HG03575 (cell line): ENCODE measurements at regions not wholly inside any gene's neighbourhood (a gene's known extent, or its start where the extent isn't known, plus 50 kb on each side); places are given as distances from the start of the nearest gene placed in this dataset.
"Not testable (repeated sequence)": the region's sequence is repeated elsewhere in the genome, so short reads cannot be mapped to it uniquely, and the experiment has no call there.

Experiments used
- ATAC-seq: cut with Tn5 transposase; IDR thresholded peaks from one replicate; pipeline ENCODE4 v1.9.1; 2021; ENCODE audit not compliant: unreplicated experiment, insufficient number of reproducible peaks, low FRiP score; ENCODE audit errors: extremely low read depth

- ATAC-seq = no peak
Observed at GRCh38 chr7:52797801-52798200, 237.6 kb upstream of the POM121L12 start.

- ATAC-seq = no peak
Observed at GRCh38 chr7:52794621-52795020, 240.8 kb upstream of the POM121L12 start.

- no peak for ATAC-seq
Observed at GRCh38 chr7:52791176-52791700, 244.2 kb upstream of the POM121L12 start.

- ATAC-seq = no peak
Observed at GRCh38 chr7:52786174-52786573, 249.3 kb upstream of the POM121L12 start.

- no peak for ATAC-seq
Observed at GRCh38 chr7:52782348-52782747, 253.1 kb upstream of the POM121L12 start.

GRCh38 chr7:52781250-52781649, 254.2 kb upstream of the POM121L12 start:
- no peak for ATAC-seq

DNA sequence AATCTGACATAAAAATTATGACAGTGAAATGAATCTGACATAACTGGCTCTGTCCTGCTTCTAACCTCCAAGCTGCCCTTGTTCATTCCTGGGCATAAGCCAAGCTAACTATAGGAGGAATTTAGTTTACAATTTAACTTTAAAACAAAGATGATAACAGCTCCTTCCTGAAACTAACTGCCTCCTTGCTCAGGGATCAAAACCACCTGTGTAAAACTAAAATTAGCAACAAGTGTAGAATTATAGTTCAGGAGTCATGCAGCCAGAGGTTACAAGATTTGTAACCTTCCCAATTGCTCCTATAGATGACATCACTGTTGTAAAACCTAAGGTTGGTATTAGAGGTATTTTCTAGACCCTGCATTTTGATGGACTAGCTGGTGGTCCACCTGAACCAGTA, 256.4 kb upstream of the POM121L12 start:
- no peak for ATAC-seq

DNA sequence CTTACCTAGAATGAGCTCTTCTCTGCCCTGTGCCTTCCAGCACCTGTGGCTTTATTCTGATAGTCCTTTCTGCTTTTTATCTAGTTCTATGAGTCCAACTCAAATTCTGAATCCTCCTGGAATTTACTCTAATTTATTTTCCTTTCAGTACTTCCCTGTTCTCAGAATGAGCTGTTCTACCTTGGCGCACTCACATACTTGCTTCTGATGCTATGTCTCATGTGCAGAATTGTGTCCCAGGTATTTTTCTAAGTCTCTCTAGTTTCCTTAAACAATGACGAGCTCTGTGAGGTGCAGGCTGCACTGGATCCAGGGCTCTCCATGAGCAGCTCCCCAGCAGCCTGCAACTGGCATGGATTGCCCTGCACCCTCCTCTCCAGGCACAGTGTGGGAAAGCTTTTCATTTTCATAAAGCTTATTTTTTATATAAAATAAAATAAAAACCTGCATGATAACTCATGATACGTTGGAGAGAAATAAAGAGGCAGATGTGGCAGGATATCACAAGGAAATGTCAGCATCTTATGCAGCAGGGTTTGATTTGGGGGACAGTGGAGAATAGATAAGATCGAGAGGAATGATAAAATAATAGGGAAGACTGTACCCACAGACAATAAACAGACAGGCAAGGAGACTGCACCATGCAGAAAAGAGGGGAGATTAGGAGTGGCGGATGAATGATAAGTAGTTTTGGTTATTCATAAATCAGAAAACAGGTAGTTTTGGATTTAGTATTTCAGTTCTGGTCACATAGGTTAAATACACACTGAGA, 258.2 kb upstream of the POM121L12 start:
- no peak for ATAC-seq

DNA sequence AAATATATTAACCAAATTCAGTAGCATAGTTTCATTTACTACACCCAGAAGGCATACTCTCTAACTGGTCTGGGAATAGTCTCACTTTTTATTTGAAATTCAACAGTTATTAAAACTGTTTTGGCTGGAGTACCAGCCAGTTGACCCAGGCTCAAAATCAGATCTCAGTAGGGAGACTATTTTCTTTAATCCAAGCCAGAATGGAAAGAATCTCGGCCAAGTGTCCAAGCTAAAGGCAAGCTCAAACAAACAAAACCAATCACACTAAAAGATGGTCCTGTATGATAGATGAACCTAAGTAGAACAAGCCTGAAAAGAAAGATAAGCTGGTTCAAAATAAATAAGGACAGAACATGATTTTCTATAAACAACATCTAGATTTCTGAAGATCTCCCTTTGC, 259.6 kb upstream of the POM121L12 start:
- no peak for ATAC-seq

DNA sequence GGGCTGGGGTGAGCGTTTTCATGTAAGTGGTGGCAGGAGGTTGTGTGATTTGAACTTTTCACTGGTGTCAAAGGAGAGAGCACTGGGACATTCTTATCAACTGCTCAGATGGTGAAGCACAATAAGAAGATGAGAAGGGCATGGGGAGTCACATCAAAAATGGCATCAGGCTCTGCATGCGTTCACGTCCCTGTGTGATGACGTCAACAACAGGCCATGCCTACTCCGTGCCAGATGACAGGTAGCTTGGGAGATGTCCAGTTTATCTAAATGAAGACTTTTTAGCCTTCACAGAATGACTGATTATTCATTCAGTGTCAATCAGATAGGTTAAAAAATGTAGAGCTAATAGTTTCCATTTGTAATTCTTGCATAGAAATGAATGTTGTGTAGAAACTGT, 264.3 kb upstream of the POM121L12 start:
- ATAC-seq = no peak

DNA sequence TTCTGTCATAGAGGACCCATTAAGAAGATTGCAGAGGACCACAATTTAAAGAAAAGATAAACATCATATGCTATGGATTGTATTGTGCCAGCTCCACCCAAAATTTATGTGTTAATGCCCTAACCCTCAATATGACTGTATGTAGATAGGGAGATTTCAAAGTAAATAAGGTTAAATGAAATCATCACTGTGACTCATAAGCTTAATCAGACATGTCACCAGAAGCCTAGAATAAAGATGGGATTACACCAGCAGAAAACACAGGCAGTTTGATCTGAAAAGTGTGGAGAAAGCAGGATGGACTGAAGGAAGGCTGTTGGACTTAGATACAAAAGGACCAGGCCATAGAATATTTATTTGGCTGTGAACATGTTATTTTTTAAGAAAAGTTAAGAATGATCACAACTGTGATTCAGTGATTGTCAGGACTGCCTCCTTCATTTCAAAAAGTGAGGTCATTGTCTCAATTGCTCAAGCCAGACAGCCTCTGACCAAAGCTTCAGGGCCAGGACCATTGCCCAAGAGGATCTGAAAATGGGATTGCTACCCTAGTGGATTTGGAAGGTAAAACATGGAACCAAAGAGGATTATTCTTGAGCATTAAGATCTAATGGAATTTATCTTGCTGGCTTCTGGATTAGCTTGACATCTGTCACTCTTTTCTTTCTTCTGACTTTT, 270.8 kb upstream of the POM121L12 start:
- no peak for ATAC-seq

- ATAC-seq = no peak
Observed at GRCh38 chr7:52758356-52758755, 277.1 kb upstream of the POM121L12 start.

GRCh38 chr7:52753855-52754254, 281.6 kb upstream of the POM121L12 start:
- ATAC-seq = no peak

DNA sequence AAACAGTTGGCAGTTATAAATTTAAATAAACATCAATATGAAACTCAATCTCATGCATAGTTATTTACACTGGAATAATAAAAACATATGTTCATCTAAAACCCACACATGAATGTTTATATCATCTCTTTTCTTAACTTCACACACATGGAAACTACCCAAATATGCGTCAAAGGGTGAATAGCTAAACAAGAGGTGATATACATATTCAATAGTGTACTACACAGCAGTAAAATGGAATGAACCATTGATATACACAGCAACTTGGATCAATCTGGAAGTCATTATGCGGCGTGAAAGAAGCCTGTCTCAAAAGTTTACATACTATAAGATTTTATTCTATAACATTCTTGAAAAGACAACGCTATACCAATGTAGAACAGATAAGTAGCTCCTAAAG, 282.5 kb upstream of the POM121L12 start:
- ATAC-seq = no peak

DNA sequence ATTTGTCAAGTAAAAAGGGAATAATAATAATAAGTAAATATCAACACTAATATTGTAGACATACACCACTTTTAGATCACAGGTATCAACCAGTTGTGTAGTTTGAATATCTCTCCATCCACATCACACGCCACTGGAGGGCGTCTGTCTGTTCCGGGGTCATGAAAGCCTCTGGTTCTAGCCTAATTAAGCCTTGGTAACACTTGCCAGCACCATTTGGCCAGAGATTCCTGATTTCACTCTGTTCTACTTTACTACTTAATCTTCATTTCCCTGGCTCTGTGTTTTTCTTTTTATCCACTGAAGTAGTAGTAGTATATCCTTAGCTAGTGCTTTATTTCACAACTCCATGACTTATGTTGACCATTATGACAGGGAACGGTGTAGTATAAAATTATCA, 285.6 kb upstream of the POM121L12 start:
- no peak for ATAC-seq

- ATAC-seq = no peak
Observed at GRCh38 chr7:52747817-52748216, 287.6 kb upstream of the POM121L12 start.

GRCh38 chr7:52741670-52742290, 293.7 kb upstream of the POM121L12 start:
- ATAC-seq = no peak

DNA sequence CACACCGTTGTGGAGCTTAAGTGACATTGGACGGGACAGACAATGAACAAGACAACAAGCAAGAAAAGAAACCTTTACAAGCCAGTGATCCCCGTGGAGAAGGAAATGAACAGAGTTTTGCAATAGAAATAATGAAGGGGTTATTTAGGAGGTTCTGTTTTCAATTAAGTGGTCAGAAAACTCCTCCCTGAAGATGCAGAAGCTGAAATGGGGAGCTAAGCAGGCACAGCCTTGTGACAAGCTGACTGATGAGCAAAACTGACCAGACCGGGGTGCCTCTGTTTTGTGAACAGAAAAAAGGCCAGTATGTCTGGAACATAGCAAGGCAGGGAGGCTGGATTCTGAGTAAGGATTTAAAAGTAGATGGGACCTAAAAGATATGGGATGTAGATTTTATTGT, 299.8 kb upstream of the POM121L12 start:
- ATAC-seq = no peak

GRCh38 chr7:52728683-52729082, 306.8 kb upstream of the POM121L12 start:
- not testable (repeated sequence) for ATAC-seq

DNA sequence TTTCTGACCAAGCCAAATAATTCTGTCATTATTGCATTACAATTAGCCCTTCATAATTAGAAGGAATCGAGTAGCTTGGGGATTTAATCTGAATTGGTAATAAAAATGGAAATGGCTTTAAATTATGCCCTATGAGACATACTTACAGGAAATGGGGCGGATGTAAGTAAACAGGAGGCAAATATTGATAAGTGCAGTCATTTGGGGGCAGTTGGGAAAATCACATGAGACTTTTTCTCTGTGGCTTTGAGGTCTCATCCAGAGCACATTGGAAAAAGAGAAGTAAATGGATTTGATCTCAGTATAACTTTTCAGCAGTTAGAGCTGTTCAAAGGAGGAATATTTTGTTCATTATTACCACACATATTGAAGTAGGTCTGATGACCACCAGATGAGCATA, 307.8 kb upstream of the POM121L12 start:
- ATAC-seq = no peak
